WTC11 (cell line): ENCODE measurements at regions not wholly inside any gene's neighbourhood (a gene's known extent, or its start where the extent isn't known, plus 50 kb on each side); places are given as distances from the start of the nearest gene placed in this dataset.

Experiments
- ATAC-seq: fragments of 200-7000 bp; cut with Tn5 transposase; 2 replicates; pipeline ENCODE4 v1.10.0; 2021; ENCODE audit warnings: mild to moderate bottlenecking, moderate library complexity
- CTCF ChIA-PET: fragments of 300-600 bp; sonication (Branson Sonifier 250); formaldehyde crosslinking; loops from one replicate; lab custom pipeline; 2021; ENCODE audit warnings: antibody characterized with exemption; lab: Charles Lee
- POLR2A ChIA-PET: fragments of 350-600 bp; sonication (Branson Sonifier 250); formaldehyde crosslinking; loops from one replicate; lab custom pipeline; 2021; ENCODE audit warnings: antibody characterized with exemption; lab: Charles Lee
- DNase-seq: peaks from one replicate; pipeline ENCODE4 v3.0.0; 2021; ENCODE audit warnings: low spot score
- H3K27ac Mint-ChIP-seq: 2 replicates; pipeline ENCODE4 v1.8.0; 2021; ENCODE audit warnings: mixed read lengths
- H3K27me3 Mint-ChIP-seq: 2 replicates; pipeline ENCODE4 v1.8.0; 2021; ENCODE audit warnings: low read depth, mild to moderate bottlenecking, moderate library complexity, mixed read lengths
- H3K36me3 Mint-ChIP-seq: 2 replicates; pipeline ENCODE4 v1.8.0; 2021; ENCODE audit warnings: mixed read lengths
- H3K4me1 Mint-ChIP-seq: 2 replicates; pipeline ENCODE4 v1.8.0; 2022; ENCODE audit warnings: mixed read lengths
- H3K4me3 Mint-ChIP-seq: 2 replicates; pipeline ENCODE4 v1.8.0; 2021; ENCODE audit warnings: mild to moderate bottlenecking, moderate library complexity, mixed read lengths
- H3K9me3 Mint-ChIP-seq: 2 replicates; pipeline ENCODE4 v1.8.0; 2021; ENCODE audit warnings: mixed read lengths
- ATF1 ChIP-seq: sonication (generic); formaldehyde crosslinking; IDR thresholded peaks from 2 replicates; pipeline ENCODE4 v1.8.1; 2023; ENCODE audit warnings: mild to moderate bottlenecking, moderate library complexity, missing genetic modification reagents
- ESRRA ChIP-seq: sonication (generic); formaldehyde crosslinking; IDR thresholded peaks from 2 replicates; pipeline ENCODE4 v1.8.1; 2022; ENCODE audit warnings: mild to moderate bottlenecking, missing genetic modification reagents, borderline replicate concordance
- HMGA2 ChIP-seq: fragments of 250-450 bp; sonication (Bioruptor Pico); IDR thresholded peaks from 2 replicates; pipeline ENCODE4 v1.4.0; 2021; ENCODE audit warnings: mild to moderate bottlenecking, moderate library complexity
- OVOL2 ChIP-seq: fragments of 250-450 bp; sonication (Bioruptor Pico); IDR thresholded peaks from 2 replicates; pipeline ENCODE4 v1.9.0; 2021; ENCODE audit warnings: mild to moderate bottlenecking, borderline replicate concordance
- ZNF219 ChIP-seq: sonication (generic); formaldehyde crosslinking; IDR thresholded peaks from 2 replicates; pipeline ENCODE4 v1.8.0; 2023; ENCODE audit warnings: missing genetic modification reagents, mild to moderate bottlenecking, borderline replicate concordance
- ZNF232 ChIP-seq: sonication (generic); formaldehyde crosslinking; IDR thresholded peaks from 2 replicates; pipeline ENCODE4 v1.8.0; 2022; ENCODE audit warnings: mild to moderate bottlenecking, missing genetic modification reagents
- ZNF263 ChIP-seq: sonication (generic); formaldehyde crosslinking; IDR thresholded peaks from 2 replicates; pipeline ENCODE4 v1.8.1; 2022; ENCODE audit warnings: low read depth, mild to moderate bottlenecking, moderate library complexity, missing genetic modification reagents
- ZNF423 ChIP-seq: fragments of 250-450 bp; sonication (Bioruptor Pico); IDR thresholded peaks from 2 replicates; pipeline ENCODE4 v2.1.2; 2022; ENCODE audit warnings: mild to moderate bottlenecking, moderate library complexity
- TF ChIP-seq, protein P1 (sequence below): fragments of 250-450 bp; sonication (Bioruptor Pico); IDR thresholded peaks from 2 replicates; pipeline ENCODE4 v1.9.0; 2021; ENCODE audit warnings: mild to moderate bottlenecking, borderline replicate concordance
- TF ChIP-seq, protein P2 (sequence below): sonication (generic); formaldehyde crosslinking; IDR thresholded peaks from 2 replicates; pipeline ENCODE4 v1.8.0; 2023; ENCODE audit warnings: mild to moderate bottlenecking, missing genetic modification reagents
- TF ChIP-seq, protein P3 (sequence below): fragments of 250-450 bp; sonication (Bioruptor Pico); IDR thresholded peaks from 2 replicates; pipeline ENCODE4 v1.9.0; 2021; ENCODE audit warnings: mild to moderate bottlenecking
- TF ChIP-seq, protein P4 (sequence below): sonication (generic); formaldehyde crosslinking; IDR thresholded peaks from 2 replicates; pipeline ENCODE4 v1.8.1; 2023; ENCODE audit warnings: mild to moderate bottlenecking, moderate library complexity, missing genetic modification reagents
- TF ChIP-seq, protein P5 (sequence below): sonication (generic); formaldehyde crosslinking; IDR thresholded peaks from 2 replicates; pipeline ENCODE4 v1.8.0; 2022; ENCODE audit warnings: mild to moderate bottlenecking, missing genetic modification reagents

DNA sequence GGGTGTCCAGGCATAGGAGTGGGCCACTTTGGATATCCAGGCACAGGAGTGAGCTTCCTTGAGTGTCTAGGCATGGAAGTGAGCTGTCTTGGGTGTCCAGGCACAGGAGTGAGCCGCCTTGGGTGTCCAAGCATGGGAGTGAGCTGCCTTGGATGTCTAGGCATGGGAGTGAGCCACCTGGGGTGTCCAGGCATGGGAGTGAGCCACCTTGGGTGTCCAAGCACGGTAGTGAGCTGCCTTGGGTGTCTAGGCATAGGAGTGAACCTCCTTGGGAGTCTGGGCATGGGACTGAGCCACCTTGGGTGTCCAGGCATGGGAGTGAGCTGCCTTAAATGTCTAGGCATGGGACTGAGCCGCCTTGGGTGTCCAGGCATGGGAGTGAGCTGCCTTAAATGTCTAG is 146.3 kb downstream of the C1orf94 start:
- no peak overlapping the region for H3K4me3 Mint-ChIP-seq
- H3K27ac Mint-ChIP-seq = no peak overlapping the region
- CTCF ChIA-PET = interaction anchor here (1.0 kb wide), 1 partner anchor 690 kb away, joined by 3 read pairs; no protein-coding TSS in a partner anchor
- DNase-seq (no peak), ATAC-seq (no peak)
- H3K36me3 Mint-ChIP-seq = no peaks in the 10 kb centered on the region
- peaks cover 3% of the 10 kb centered on the region for H3K4me1 Mint-ChIP-seq
- H3K9me3 Mint-ChIP-seq = peaks cover 8% of the 10 kb centered on the region; the same call in 1 of the 2 replicates
- TF ChIP-seq ZNF219 (no peak), ATF1 (CRISPR knock-in tag) (no peak), HMGA2 (CRISPR knock-in tag) (no peak), ZNF423 (CRISPR knock-in tag) (no peak), OVOL2 (CRISPR knock-in tag) (no peak), ESRRA (no peak), ZNF232 (CRISPR knock-in tag) (no peak), ZNF263 (CRISPR knock-in tag) (no peak)
- TF ChIP-seq, protein P1, sequence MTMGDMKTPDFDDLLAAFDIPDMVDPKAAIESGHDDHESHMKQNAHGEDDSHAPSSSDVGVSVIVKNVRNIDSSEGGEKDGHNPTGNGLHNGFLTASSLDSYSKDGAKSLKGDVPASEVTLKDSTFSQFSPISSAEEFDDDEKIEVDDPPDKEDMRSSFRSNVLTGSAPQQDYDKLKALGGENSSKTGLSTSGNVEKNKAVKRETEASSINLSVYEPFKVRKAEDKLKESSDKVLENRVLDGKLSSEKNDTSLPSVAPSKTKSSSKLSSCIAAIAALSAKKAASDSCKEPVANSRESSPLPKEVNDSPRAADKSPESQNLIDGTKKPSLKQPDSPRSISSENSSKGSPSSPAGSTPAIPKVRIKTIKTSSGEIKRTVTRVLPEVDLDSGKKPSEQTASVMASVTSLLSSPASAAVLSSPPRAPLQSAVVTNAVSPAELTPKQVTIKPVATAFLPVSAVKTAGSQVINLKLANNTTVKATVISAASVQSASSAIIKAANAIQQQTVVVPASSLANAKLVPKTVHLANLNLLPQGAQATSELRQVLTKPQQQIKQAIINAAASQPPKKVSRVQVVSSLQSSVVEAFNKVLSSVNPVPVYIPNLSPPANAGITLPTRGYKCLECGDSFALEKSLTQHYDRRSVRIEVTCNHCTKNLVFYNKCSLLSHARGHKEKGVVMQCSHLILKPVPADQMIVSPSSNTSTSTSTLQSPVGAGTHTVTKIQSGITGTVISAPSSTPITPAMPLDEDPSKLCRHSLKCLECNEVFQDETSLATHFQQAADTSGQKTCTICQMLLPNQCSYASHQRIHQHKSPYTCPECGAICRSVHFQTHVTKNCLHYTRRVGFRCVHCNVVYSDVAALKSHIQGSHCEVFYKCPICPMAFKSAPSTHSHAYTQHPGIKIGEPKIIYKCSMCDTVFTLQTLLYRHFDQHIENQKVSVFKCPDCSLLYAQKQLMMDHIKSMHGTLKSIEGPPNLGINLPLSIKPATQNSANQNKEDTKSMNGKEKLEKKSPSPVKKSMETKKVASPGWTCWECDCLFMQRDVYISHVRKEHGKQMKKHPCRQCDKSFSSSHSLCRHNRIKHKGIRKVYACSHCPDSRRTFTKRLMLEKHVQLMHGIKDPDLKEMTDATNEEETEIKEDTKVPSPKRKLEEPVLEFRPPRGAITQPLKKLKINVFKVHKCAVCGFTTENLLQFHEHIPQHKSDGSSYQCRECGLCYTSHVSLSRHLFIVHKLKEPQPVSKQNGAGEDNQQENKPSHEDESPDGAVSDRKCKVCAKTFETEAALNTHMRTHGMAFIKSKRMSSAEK (CRISPR knock-in tag) = no peak
- TF ChIP-seq, protein P2, sequence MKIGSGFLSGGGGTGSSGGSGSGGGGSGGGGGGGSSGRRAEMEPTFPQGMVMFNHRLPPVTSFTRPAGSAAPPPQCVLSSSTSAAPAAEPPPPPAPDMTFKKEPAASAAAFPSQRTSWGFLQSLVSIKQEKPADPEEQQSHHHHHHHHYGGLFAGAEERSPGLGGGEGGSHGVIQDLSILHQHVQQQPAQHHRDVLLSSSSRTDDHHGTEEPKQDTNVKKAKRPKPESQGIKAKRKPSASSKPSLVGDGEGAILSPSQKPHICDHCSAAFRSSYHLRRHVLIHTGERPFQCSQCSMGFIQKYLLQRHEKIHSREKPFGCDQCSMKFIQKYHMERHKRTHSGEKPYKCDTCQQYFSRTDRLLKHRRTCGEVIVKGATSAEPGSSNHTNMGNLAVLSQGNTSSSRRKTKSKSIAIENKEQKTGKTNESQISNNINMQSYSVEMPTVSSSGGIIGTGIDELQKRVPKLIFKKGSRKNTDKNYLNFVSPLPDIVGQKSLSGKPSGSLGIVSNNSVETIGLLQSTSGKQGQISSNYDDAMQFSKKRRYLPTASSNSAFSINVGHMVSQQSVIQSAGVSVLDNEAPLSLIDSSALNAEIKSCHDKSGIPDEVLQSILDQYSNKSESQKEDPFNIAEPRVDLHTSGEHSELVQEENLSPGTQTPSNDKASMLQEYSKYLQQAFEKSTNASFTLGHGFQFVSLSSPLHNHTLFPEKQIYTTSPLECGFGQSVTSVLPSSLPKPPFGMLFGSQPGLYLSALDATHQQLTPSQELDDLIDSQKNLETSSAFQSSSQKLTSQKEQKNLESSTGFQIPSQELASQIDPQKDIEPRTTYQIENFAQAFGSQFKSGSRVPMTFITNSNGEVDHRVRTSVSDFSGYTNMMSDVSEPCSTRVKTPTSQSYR = no peak
- TF ChIP-seq, protein P3, sequence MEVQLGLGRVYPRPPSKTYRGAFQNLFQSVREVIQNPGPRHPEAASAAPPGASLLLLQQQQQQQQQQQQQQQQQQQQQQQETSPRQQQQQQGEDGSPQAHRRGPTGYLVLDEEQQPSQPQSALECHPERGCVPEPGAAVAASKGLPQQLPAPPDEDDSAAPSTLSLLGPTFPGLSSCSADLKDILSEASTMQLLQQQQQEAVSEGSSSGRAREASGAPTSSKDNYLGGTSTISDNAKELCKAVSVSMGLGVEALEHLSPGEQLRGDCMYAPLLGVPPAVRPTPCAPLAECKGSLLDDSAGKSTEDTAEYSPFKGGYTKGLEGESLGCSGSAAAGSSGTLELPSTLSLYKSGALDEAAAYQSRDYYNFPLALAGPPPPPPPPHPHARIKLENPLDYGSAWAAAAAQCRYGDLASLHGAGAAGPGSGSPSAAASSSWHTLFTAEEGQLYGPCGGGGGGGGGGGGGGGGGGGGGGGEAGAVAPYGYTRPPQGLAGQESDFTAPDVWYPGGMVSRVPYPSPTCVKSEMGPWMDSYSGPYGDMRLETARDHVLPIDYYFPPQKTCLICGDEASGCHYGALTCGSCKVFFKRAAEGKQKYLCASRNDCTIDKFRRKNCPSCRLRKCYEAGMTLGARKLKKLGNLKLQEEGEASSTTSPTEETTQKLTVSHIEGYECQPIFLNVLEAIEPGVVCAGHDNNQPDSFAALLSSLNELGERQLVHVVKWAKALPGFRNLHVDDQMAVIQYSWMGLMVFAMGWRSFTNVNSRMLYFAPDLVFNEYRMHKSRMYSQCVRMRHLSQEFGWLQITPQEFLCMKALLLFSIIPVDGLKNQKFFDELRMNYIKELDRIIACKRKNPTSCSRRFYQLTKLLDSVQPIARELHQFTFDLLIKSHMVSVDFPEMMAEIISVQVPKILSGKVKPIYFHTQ = no peak
- TF ChIP-seq, protein P4, sequence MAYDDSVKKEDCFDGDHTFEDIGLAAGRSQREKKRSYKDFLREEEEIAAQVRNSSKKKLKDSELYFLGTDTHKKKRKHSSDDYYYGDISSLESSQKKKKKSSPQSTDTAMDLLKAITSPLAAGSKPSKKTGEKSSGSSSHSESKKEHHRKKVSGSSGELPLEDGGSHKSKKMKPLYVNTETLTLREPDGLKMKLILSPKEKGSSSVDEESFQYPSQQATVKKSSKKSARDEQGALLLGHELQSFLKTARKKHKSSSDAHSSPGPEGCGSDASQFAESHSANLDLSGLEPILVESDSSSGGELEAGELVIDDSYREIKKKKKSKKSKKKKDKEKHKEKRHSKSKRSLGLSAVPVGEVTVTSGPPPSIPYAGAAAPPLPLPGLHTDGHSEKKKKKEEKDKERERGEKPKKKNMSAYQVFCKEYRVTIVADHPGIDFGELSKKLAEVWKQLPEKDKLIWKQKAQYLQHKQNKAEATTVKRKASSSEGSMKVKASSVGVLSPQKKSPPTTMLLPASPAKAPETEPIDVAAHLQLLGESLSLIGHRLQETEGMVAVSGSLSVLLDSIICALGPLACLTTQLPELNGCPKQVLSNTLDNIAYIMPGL (CRISPR knock-in tag) = no peak
- TF ChIP-seq, protein P5, sequence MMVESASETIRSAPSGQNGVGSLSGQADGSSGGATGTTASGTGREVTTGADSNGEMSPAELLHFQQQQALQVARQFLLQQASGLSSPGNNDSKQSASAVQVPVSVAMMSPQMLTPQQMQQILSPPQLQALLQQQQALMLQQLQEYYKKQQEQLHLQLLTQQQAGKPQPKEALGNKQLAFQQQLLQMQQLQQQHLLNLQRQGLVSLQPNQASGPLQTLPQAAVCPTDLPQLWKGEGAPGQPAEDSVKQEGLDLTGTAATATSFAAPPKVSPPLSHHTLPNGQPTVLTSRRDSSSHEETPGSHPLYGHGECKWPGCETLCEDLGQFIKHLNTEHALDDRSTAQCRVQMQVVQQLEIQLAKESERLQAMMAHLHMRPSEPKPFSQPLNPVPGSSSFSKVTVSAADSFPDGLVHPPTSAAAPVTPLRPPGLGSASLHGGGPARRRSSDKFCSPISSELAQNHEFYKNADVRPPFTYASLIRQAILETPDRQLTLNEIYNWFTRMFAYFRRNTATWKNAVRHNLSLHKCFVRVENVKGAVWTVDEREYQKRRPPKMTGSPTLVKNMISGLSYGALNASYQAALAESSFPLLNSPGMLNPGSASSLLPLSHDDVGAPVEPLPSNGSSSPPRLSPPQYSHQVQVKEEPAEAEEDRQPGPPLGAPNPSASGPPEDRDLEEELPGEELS = no peak
- TF ChIP-seq, all 79 proteins: peak for 0
- peaks cover 27% of the 10 kb centered on the region for H3K27me3 Mint-ChIP-seq
- POLR2A ChIA-PET = no interaction called here
